PC-3 (cell line): ENCODE measurements at regions not wholly inside any gene's neighbourhood (a gene's known extent, or its start where the extent isn't known, plus 50 kb on each side); places are given as distances from the start of the nearest gene placed in this dataset.

Source experiments
- ATAC-seq: fragments of 200-7000 bp; cut with Tn5 transposase; 2 replicates; pipeline ENCODE4 v1.9.1; 2020; ENCODE audit warnings: mild to moderate bottlenecking, moderate library complexity
- BruUV-seq: library from RNA; stranded (reverse); fragments of 400-500 nt; replicated peaks from 2 replicates; lab custom pipeline; 2021; lab: Mats Ljungman, UMichigan
- CTCF ChIA-PET: fragments of 300-600 bp; sonication (Branson Sonifier 250); formaldehyde crosslinking; loops from one replicate; lab custom pipeline; 2022; ENCODE audit warnings: antibody characterized with exemption; lab: Charles Lee
- POLR2A ChIA-PET: fragments of 300-600 bp; sonication (Branson Sonifier 250); formaldehyde crosslinking; loops from one replicate; lab custom pipeline; 2022; ENCODE audit warnings: antibody characterized with exemption; ENCODE audit not compliant: unreplicated experiment; lab: Charles Lee
- DNase-seq: peaks from one replicate; pipeline ENCODE4 v3.0.0-alpha.2; 2015
- H2AFZ ChIP-seq: fragments of 300-600 bp; sonication (generic); 2 replicates; pipeline ENCODE4 v1.6.0; 2016; ENCODE audit warnings: antibody characterized with exemption, low read length
- H3F3A ChIP-seq: fragments of 300-600 bp; sonication (generic); one replicate; pipeline ENCODE4 v1.6.0; 2017; ENCODE audit warnings: antibody characterized with exemption, low read length, control low read depth, mild to moderate bottlenecking; ENCODE audit not compliant: unreplicated experiment
- H3K27ac ChIP-seq: fragments of 300-600 bp; sonication (generic); 2 replicates; pipeline ENCODE4 v1.5.1; 2016; ENCODE audit warnings: mild to moderate bottlenecking, low read length
- H3K27me3 ChIP-seq: fragments of 300-600 bp; sonication (generic); 2 replicates; pipeline ENCODE4 v1.6.1; 2016; ENCODE audit warnings: low read length, mixed read lengths
- H3K36me3 ChIP-seq: fragments of 300-600 bp; sonication (generic); 2 replicates; pipeline ENCODE4 v1.6.1; 2016; ENCODE audit warnings: low read depth, mixed run types, low read length, mixed read lengths
- H3K4me1 ChIP-seq: fragments of 300-600 bp; sonication (generic); 2 replicates; pipeline ENCODE4 v1.5.1; 2016; ENCODE audit warnings: low read length; ENCODE audit not compliant: insufficient read depth
- H3K4me2 ChIP-seq: fragments of 300-600 bp; sonication (generic); 2 replicates; pipeline ENCODE4 v1.6.0; 2016; ENCODE audit warnings: low read length
- H3K4me3 ChIP-seq: fragments of 300-600 bp; sonication (generic); 2 replicates; pipeline ENCODE4 v1.5.1; 2016; ENCODE audit warnings: mild to moderate bottlenecking, low read length, mixed read lengths
- H3K79me2 ChIP-seq: fragments of 300-600 bp; sonication (generic); 2 replicates; pipeline ENCODE4 v1.6.1; 2017; ENCODE audit warnings: low read length, mixed read lengths
- H3K9ac ChIP-seq: fragments of 300-600 bp; sonication (generic); 2 replicates; pipeline ENCODE4 v1.6.0; 2016; ENCODE audit warnings: mild to moderate bottlenecking, low read length
- H3K9me2 ChIP-seq: fragments of 300-600 bp; sonication (generic); replicated peaks from 2 replicates; pipeline ENCODE4 v1.6.1; 2016; ENCODE audit warnings: mixed run types, low read length, mixed read lengths
- H3K9me3 ChIP-seq: fragments of 300-600 bp; sonication (generic); 2 replicates; pipeline ENCODE4 v1.6.1; 2016; ENCODE audit warnings: low read length, mixed read lengths
- H4K20me1 ChIP-seq: fragments of 300-600 bp; sonication (generic); 2 replicates; pipeline ENCODE4 v1.6.1; 2016; ENCODE audit warnings: low read length, mixed read lengths
- EZH2 ChIP-seq: fragments of 300-600 bp; sonication (generic); IDR thresholded peaks from one replicate; pipeline ENCODE4 v1.6.1; 2017; ENCODE audit warnings: antibody characterized with exemption, mild to moderate bottlenecking, low read length; ENCODE audit not compliant: unreplicated experiment
- EZH2phosphoT487 ChIP-seq: fragments of 300-600 bp; sonication (generic); IDR thresholded peaks from 2 replicates; pipeline ENCODE4 v1.6.1; 2018; ENCODE audit warnings: mild to moderate bottlenecking, antibody characterized with exemption, low read length, borderline replicate concordance
- intact Hi-C: fragments of 100-400 bp; cut with micrococcal nuclease; formaldehyde crosslinking; loops from 2 replicates; pipeline ENCODE4 v1.9.0; 2023
- TF ChIP-seq, protein P1 (sequence below): fragments of 300-600 bp; sonication (generic); conservative IDR thresholded peaks from 2 replicates; pipeline ENCODE4 v1.5.1; 2017; ENCODE audit warnings: antibody characterized with exemption, low read depth, mild to moderate bottlenecking, low read length

DNA sequence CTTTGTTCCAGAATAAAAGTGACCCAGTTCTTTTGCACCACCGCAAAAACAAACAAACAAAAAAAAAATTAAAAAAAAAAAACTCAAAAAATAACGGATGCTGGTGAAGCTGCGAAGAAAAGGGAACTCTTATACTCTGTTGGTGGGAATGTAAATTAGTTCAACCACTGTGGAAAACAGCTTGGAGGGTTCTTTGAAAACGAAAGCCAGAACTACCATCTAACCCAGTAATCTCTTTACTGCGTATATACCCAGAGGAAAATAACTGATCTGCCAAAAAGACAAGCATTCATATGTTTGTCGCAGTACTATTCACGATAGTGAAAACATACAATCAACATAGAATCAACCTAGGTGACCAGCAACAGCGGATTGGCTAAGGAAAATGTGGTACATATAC is 298.9 kb upstream of the CBLB start:
- H3K9ac ChIP-seq: no peak overlapping the region
- BruUV-seq: no TSS peak
- no peaks in the 10 kb centered on the region for H3K9me2 ChIP-seq
- ATAC-seq (no peak), DNase-seq (no peak)
- no peaks in the 10 kb centered on the region for H3K9me3 ChIP-seq
- H3K79me2 ChIP-seq: no peaks in the 10 kb centered on the region
- H2AFZ ChIP-seq: no peak overlapping the region
- H4K20me1 ChIP-seq: no peaks in the 10 kb centered on the region
- no peaks in the 10 kb centered on the region for H3F3A ChIP-seq
- 0 out of 2 replicates have a peak, but pooled peaks cover 9% of the 10 kb centered on the region for H3K4me1 ChIP-seq
- no peak overlapping the region for H3K4me3 ChIP-seq
- TF ChIP-seq, protein P1, sequence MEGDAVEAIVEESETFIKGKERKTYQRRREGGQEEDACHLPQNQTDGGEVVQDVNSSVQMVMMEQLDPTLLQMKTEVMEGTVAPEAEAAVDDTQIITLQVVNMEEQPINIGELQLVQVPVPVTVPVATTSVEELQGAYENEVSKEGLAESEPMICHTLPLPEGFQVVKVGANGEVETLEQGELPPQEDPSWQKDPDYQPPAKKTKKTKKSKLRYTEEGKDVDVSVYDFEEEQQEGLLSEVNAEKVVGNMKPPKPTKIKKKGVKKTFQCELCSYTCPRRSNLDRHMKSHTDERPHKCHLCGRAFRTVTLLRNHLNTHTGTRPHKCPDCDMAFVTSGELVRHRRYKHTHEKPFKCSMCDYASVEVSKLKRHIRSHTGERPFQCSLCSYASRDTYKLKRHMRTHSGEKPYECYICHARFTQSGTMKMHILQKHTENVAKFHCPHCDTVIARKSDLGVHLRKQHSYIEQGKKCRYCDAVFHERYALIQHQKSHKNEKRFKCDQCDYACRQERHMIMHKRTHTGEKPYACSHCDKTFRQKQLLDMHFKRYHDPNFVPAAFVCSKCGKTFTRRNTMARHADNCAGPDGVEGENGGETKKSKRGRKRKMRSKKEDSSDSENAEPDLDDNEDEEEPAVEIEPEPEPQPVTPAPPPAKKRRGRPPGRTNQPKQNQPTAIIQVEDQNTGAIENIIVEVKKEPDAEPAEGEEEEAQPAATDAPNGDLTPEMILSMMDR: no peak
- TF ChIP-seq EZH2phosphoT487 (no peak), EZH2 (no peak)
- no peak overlapping the region for H3K27ac ChIP-seq
- H3K27me3 ChIP-seq: no peaks in the 10 kb centered on the region
- CTCF ChIA-PET: no interaction called here
- no peak overlapping the region for H3K4me2 ChIP-seq
- POLR2A ChIA-PET: no interaction called here
- intact Hi-C loops: no loop called here
- H3K36me3 ChIP-seq: no peaks in the 10 kb centered on the region

DNA sequence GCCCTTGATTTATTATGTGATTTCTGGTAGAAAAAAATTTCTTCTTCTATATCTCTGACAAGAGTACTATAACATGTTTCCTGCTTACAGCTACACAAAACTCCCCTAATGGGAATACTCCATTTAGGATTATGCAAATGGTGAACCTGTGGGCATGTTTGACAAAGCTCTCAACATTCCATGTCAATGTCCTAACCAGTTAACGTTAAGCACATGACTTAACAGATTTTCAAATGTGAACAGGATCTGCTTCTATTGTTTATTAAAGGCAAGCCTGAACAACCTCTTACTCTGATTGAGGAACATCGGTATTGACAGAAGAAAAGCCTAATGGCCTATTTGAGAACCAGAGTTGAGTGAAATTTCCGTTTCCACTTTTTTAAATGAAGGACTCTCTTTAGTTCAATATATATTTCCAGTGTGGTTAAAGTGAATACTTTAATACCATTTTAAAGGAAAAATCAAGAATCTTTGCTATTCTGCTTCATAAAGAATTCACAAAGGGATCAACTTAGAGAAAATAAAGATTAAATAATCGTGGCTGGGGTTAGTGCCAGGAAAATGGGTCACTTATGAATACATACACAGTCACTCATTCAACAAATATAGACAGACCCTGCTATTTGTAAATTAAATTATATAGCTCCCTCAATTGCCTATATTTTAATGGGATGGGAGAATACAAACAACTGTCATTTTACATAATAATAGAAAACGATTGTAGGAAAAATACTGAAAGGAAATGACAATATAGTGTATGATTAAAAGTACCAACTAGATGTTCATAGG is 300.3 kb upstream of the CBLB start:
- no peaks in the 10 kb centered on the region for H3K79me2 ChIP-seq
- H3K27me3 ChIP-seq: no peaks in the 10 kb centered on the region
- ChIA-PET CTCF (no interaction called here), POLR2A (interaction anchor here (0.5 kb wide), 1 partner anchor 83 kb away, joined by 3 read pairs; no protein-coding TSS in a partner anchor)
- no TSS peak for BruUV-seq
- ATAC-seq (peak; percentile 92), DNase-seq (peak; percentile 56)
- no peak for TF ChIP-seq EZH2
- H3K9me3 ChIP-seq: no peaks in the 10 kb centered on the region
- 0 out of 2 replicates have a peak, but pooled peaks cover 9% of the 10 kb centered on the region for H3K4me1 ChIP-seq
- no peak overlapping the region for H3K27ac ChIP-seq
- no peaks in the 10 kb centered on the region for H3K9me2 ChIP-seq
- H3K36me3 ChIP-seq: no peaks in the 10 kb centered on the region
- H3K4me2 ChIP-seq: no peak overlapping the region
- no peak overlapping the region for H3K9ac ChIP-seq
- H3F3A ChIP-seq: no peaks in the 10 kb centered on the region
- intact Hi-C loops: no loop called here
- H4K20me1 ChIP-seq: no peaks in the 10 kb centered on the region
- no peak overlapping the region for H2AFZ ChIP-seq
- no peak overlapping the region for H3K4me3 ChIP-seq

DNA sequence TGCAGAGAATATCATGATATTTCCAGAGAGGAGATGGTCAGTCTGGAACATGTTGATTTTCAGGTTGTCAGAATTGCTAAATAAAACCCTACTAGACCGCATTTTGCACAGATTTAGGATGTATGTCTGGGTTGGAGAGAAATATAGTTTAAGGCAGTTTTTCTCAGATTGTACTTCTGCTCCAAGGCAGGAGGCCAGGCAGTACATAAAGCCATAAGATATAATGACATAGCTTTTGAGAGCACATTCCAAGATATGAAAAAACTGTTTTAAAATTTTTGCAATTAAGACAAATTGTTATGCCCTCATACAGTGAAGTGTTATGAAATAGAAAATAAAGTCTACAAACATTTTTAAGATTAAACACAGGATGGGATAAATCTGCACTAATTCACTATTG is 301.8 kb upstream of the CBLB start:
- no TSS peak for BruUV-seq
- Histone ChIP-seq H3F3A (no peaks in the 10 kb centered on the region), H3K27me3 (no peaks in the 10 kb centered on the region), H3K4me2 (no peak overlapping the region), H3K9ac (no peak overlapping the region), H4K20me1 (no peaks in the 10 kb centered on the region), H3K9me3 (no peaks in the 10 kb centered on the region), H2AFZ (no peak overlapping the region), H3K79me2 (no peaks in the 10 kb centered on the region), H3K4me3 (no peak overlapping the region), H3K27ac (no peak overlapping the region), H3K4me1 (0 out of 2 replicates have a peak, but pooled peaks cover 9% of the 10 kb centered on the region), H3K36me3 (no peaks in the 10 kb centered on the region), H3K9me2 (no peaks in the 10 kb centered on the region)
- ATAC-seq: no peak
- intact Hi-C loops: no loop called here
- TF ChIP-seq EZH2 (no peak), EZH2phosphoT487 (no peak)
- TF ChIP-seq, protein P1: no peak
- ChIA-PET CTCF (no interaction called here), POLR2A (no interaction called here)
- DNase-seq: no peak
